ENCODE measurements at regions not wholly inside any gene's neighbourhood (a gene's known extent, or its start where the extent isn't known, plus 50 kb on each side); places are given as distances from the start of the nearest gene placed in this dataset.

GRCh38 chr4:186475202-186475601, 80.2 kb downstream of the MTNR1A start:
- TF ChIP-seq, protein P1, sequence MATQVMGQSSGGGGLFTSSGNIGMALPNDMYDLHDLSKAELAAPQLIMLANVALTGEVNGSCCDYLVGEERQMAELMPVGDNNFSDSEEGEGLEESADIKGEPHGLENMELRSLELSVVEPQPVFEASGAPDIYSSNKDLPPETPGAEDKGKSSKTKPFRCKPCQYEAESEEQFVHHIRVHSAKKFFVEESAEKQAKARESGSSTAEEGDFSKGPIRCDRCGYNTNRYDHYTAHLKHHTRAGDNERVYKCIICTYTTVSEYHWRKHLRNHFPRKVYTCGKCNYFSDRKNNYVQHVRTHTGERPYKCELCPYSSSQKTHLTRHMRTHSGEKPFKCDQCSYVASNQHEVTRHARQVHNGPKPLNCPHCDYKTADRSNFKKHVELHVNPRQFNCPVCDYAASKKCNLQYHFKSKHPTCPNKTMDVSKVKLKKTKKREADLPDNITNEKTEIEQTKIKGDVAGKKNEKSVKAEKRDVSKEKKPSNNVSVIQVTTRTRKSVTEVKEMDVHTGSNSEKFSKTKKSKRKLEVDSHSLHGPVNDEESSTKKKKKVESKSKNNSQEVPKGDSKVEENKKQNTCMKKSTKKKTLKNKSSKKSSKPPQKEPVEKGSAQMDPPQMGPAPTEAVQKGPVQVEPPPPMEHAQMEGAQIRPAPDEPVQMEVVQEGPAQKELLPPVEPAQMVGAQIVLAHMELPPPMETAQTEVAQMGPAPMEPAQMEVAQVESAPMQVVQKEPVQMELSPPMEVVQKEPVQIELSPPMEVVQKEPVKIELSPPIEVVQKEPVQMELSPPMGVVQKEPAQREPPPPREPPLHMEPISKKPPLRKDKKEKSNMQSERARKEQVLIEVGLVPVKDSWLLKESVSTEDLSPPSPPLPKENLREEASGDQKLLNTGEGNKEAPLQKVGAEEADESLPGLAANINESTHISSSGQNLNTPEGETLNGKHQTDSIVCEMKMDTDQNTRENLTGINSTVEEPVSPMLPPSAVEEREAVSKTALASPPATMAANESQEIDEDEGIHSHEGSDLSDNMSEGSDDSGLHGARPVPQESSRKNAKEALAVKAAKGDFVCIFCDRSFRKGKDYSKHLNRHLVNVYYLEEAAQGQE (IDR thresholded peaks at IDR 0.05; ENCODE audit: low read depth), result no peak
- TF ChIP-seq TCF12 (IDR thresholded peaks at IDR 0.05; ENCODE audit: low read depth) (no peak), RAD21 (IDR thresholded peaks at IDR 0.05; ENCODE audit: low read depth) (no peak), TAF1 (IDR thresholded peaks at IDR 0.05; ENCODE audit: low read depth) (no peak), FOXM1 (IDR thresholded peaks at IDR 0.05; ENCODE audit: borderline replicate concordance, low read depth) (no peak), EP300 (IDR thresholded peaks at IDR 0.05; ENCODE audit: borderline replicate concordance) (no peak), CEBPB (IDR thresholded peaks at IDR 0.05) (no peak), NFIC (IDR thresholded peaks at IDR 0.05) (no peak), CREB1 (IDR thresholded peaks at IDR 0.05; ENCODE audit: low read depth) (no peak)
- TF ChIP-seq, protein P2, sequence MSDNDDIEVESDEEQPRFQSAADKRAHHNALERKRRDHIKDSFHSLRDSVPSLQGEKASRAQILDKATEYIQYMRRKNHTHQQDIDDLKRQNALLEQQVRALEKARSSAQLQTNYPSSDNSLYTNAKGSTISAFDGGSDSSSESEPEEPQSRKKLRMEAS (IDR thresholded peaks at IDR 0.05), result no peak
